Peyer's patch (tissue), 4 donors: ENCODE measurements at regions not wholly inside any gene's neighbourhood (a gene's known extent, or its start where the extent isn't known, plus 50 kb on each side); places are given as distances from the start of the nearest gene placed in this dataset.

Experiments
- DNase-seq, 3 donors: peaks; one replicate each; pipeline ENCODE4 v3.0.0-alpha.2; 2017 to 2019
- H3K27ac ChIP-seq, 4 donors: fragments of 200-600 bp; sonication (generic); one replicate each; pipeline ENCODE4 v1.5.1; 2016 to 2019
- H3K27me3 ChIP-seq, 2 donors: fragments of 200-600 bp; sonication (generic); one replicate each; pipeline ENCODE4 v1.5.1; 2019
- H3K36me3 ChIP-seq, 3 donors: fragments of 200-600 bp; sonication (generic); one replicate each; pipeline ENCODE4 v1.5.1; 2016 to 2019
- H3K4me1 ChIP-seq, 4 donors: fragments of 200-600 bp; sonication (generic); one replicate each; pipeline ENCODE4 v1.5.1; 2016 to 2019
- H3K4me3 ChIP-seq, 4 donors: fragments of 200-600 bp; sonication (generic); 1 replicate in 3 of 4; 2 replicates in 1 of 4; pipeline ENCODE4 v1.5.1; 2016 to 2019; ENCODE audit warnings: mild to moderate bottlenecking in 1 of 4
- H3K9me3 ChIP-seq, 4 donors: fragments of 200-600 bp; sonication (generic); one replicate each; pipeline ENCODE4 v1.5.1; 2016 to 2019; ENCODE audit warnings: mild to moderate bottlenecking in 1 of 4
- POLR2A ChIP-seq, 2 donors: fragments of 450-650 bp; IDR thresholded peaks; one replicate each; pipeline ENCODE4 v1.5.1; 2017; ENCODE audit warnings: antibody characterized with exemption in 2 of 2, mild to moderate bottlenecking in 2 of 2, moderate library complexity in 2 of 2
- TF ChIP-seq, protein P1 (sequence below), 6 experiments: fragments of 450-650 bp in 4 of 6; fragments of 200-600 bp in 2 of 6; sonication (generic) in 1 of 6; IDR thresholded peaks; one replicate each; pipeline ENCODE4 v1.5.1; 2017 to 2019; ENCODE audit warnings: antibody characterized with exemption in 6 of 6, mild to moderate bottlenecking in 3 of 6, moderate library complexity in 1 of 6

DNA sequence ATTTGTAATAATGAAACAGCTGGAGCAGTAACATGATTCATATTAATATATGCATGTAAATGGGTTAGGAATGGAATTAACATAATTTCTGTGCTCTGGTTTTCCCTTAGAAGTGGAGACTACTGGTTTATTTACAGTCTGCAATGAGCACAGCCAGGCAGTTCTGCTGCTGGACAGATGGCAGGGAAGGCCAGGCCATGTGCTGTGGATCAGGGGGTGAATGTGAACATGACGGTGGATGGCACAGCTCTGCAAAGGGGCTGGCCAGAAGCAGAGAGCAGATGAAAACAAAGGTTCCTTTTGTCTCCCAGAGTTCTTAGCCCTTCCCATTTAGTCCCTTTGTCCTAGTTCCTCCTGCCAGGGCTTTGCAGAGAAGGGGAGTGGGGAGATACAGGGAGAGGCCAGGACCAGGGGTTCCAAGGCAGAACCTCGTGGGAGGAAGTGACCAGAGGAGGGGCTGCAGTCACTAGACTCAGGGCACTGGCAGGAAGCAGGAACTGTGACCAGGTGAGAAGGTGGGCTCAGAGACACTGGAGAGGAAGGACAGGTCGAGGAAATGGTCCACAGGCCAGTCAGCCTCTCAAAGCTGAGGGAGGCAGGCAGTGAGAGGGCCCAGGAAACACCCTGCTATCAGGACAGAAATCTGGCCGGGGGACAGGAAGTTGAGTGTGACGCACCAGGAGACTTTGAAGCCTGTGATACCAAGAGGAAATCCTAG lies 112.9 kb upstream of the ATP8B1 start:
- H3K27me3 ChIP-seq = no peaks in the 10 kb centered on the region
- H3K9me3 ChIP-seq = no peaks in the 10 kb centered on the region
- H3K4me3 ChIP-seq = no peak overlapping the region
- DNase-seq = peak in 2 of 3 donors; percentile 52 to 71
- H3K36me3 ChIP-seq = no peaks in the 10 kb centered on the region
- H3K4me1 ChIP-seq = peaks cover 0 to 9% (median 0%) of the 10 kb centered on the region in 4 donors
- peak overlapping the region in 2 of 4 donors; percentile 22 to 27 for H3K27ac ChIP-seq
- TF ChIP-seq, protein P1, sequence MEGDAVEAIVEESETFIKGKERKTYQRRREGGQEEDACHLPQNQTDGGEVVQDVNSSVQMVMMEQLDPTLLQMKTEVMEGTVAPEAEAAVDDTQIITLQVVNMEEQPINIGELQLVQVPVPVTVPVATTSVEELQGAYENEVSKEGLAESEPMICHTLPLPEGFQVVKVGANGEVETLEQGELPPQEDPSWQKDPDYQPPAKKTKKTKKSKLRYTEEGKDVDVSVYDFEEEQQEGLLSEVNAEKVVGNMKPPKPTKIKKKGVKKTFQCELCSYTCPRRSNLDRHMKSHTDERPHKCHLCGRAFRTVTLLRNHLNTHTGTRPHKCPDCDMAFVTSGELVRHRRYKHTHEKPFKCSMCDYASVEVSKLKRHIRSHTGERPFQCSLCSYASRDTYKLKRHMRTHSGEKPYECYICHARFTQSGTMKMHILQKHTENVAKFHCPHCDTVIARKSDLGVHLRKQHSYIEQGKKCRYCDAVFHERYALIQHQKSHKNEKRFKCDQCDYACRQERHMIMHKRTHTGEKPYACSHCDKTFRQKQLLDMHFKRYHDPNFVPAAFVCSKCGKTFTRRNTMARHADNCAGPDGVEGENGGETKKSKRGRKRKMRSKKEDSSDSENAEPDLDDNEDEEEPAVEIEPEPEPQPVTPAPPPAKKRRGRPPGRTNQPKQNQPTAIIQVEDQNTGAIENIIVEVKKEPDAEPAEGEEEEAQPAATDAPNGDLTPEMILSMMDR (IDR thresholded peaks at IDR 0.05) = no peak
- no peak for TF ChIP-seq POLR2A (IDR thresholded peaks at IDR 0.05)

DNA sequence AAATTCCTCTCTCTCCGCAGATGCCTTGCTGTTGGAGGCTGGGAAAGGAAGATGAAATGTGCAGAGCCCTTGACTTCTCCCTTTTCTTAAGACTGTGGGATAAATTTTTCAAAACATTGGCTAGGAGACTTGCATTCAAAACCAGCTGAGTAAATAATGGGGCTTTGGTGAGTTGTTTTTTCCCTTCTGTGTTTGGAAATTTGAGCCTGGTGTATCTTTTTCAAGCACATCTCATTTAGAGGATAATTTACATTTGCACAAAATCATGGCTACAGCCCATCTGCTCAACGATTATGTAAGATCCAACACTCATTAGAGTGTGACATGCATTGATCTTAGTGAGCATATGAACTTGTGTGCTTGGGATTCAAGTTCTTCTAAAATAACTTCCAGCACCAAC lies 112.1 kb upstream of the ATP8B1 start:
- Histone ChIP-seq H3K36me3 (no peaks in the 10 kb centered on the region), H3K27ac (no peak overlapping the region), H3K9me3 (no peaks in the 10 kb centered on the region), H3K4me1 (peaks cover 0 to 9% (median 0%) of the 10 kb centered on the region in 4 donors), H3K27me3 (no peaks in the 10 kb centered on the region), H3K4me3 (no peak overlapping the region)
- TF ChIP-seq POLR2A (IDR thresholded peaks at IDR 0.05) = no peak
- TF ChIP-seq, protein P1 (IDR thresholded peaks at IDR 0.05) = no peak
- no peak for DNase-seq

DNA sequence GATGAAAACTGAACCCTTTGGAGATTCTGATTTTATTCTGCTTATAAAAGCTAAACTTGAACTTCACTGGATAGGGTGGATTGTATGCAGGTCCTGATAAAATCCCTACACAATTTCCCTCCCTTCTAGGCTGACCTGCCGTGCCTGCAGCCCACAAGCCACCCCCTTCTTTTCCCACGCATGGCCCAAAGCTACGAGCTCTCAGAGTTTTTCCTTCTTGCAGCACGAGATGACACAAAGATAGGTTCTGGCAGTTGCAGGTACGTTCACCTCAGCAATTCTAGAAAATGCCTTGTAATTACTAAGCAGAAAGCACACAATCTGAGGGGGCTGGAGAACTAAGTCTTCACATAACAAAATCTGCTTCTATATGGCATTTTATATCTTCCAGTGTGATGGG lies 110.6 kb upstream of the ATP8B1 start:
- peaks cover 0 to 9% (median 0%) of the 10 kb centered on the region in 4 donors for H3K4me1 ChIP-seq
- TF ChIP-seq, protein P1 (IDR thresholded peaks at IDR 0.05) = no peak
- no peak for TF ChIP-seq POLR2A (IDR thresholded peaks at IDR 0.05)
- H3K4me3 ChIP-seq = no peak overlapping the region
- H3K9me3 ChIP-seq = no peaks in the 10 kb centered on the region
- DNase-seq = no peak
- no peaks in the 10 kb centered on the region for H3K36me3 ChIP-seq
- H3K27me3 ChIP-seq = no peaks in the 10 kb centered on the region
- H3K27ac ChIP-seq = no peak overlapping the region

DNA sequence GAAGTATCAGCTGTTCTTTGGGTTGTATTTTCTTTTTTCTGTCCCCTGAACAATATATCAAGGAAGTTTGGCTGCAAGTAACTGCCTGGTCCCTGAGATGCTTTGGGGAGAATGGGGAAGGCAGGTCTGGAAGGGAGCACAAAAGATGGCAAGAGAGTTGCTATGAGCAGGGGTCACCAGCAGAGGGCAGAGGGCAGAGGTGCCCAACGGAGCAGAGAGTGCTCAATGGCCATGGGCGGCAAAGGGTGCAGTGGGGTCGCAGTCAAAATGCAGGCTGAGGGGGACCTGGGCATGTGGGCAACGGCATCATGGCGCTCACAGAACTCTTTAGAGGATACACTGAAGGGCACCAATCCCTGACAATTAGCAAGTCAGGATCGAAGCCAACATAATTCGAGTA lies 107.7 kb upstream of the ATP8B1 start:
- no peak overlapping the region for H3K4me3 ChIP-seq
- peaks cover 0 to 1% (median 0%) of the 10 kb centered on the region in 4 donors for H3K4me1 ChIP-seq
- H3K36me3 ChIP-seq = no peaks in the 10 kb centered on the region
- H3K27ac ChIP-seq = no peak overlapping the region
- no peak for TF ChIP-seq POLR2A (IDR thresholded peaks at IDR 0.05)
- TF ChIP-seq, protein P1 (IDR thresholded peaks at IDR 0.05) = peak in 3 of 6 experiments; percentile 22 to 34 (median 23)
- no peaks in the 10 kb centered on the region for H3K9me3 ChIP-seq
- no peak for DNase-seq
- no peaks in the 10 kb centered on the region for H3K27me3 ChIP-seq

DNA sequence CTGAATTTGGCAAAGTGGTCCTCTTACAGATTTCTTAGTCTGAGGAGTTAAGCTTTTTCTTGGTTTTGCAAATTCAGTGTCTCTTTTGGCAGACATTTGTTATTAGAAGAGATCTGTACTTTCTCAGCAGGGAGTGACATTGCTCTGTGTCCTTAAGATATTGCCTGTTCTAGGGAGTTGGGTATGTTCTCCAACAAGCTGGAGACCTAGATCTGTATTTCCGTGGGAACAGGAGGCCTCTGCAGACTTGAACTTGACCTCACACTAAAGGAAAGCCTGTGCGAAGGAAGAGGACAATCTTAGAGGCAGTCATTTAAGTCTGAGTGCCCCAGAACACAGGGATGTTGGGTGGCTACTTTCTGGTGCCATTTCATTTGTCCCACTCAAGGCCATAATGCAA lies 107.0 kb upstream of the ATP8B1 start:
- no peak for DNase-seq
- TF ChIP-seq, protein P1 (IDR thresholded peaks at IDR 0.05) = no peak
- TF ChIP-seq POLR2A (IDR thresholded peaks at IDR 0.05) = no peak
- no peaks in the 10 kb centered on the region for H3K36me3 ChIP-seq
- H3K27me3 ChIP-seq = no peaks in the 10 kb centered on the region
- no peak overlapping the region for H3K4me3 ChIP-seq
- H3K9me3 ChIP-seq = no peaks in the 10 kb centered on the region
- no peaks in the 10 kb centered on the region for H3K4me1 ChIP-seq
- H3K27ac ChIP-seq = peak overlapping the region in 2 of 4 donors; percentile 41 to 51
